Right forelimb (tissue), 1 donor: ENCODE measurements at regions not wholly inside any gene's neighbourhood (a gene's known extent, or its start where the extent isn't known, plus 50 kb on each side); places are given as distances from the start of the nearest gene placed in this dataset.

Source experiments
- DNase-seq: peaks from one replicate; pipeline ENCODE4 v3.0.0-alpha.2; 2018

GRCh38 chr5:109945723-109946480 lies 256.2 kb downstream of the MAN2A1 start:
- DNase-seq: no peak

DNA sequence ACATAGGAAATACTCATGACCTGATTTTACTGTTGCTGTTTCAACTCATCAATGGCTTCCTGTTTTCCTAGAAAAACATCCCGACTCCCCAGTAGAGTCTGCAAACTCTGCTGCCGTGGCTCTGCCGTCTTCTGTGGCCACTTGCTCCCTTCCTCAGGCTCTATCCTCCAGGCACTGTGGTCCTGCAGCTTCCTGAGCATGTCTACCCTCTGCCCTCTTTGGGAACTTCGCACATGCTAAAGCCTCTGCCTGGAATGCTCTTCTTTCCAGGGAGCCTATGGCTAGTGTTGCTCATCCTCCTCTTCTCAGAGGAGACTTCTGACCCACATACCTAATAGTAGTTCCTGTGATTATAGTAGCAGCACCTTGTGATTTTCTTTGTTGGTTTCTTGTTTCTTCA lies 256.9 kb downstream of the MAN2A1 start:
- no peak for DNase-seq

DNA sequence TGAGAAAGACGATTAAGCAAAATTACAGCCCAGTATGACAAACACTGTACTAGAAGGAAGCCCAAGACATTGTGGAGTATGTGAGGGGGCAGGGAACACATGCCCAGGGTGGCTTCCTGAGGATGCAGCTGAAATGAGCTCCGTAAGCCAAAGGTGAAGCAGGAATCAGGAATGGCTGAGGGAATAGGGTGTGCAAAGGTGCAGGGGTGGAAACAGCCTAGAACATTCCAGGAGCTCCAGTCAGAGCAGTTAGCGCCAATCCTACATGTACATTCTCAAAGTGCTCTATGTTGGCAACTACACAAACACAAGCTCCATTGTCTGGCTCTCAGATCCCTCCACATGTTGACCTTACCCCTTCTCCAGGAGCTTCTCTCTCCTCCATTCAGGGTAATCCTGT lies 257.9 kb downstream of the MAN2A1 start:
- no peak for DNase-seq

GRCh38 chr5:109950634-109951033 lies 260.9 kb downstream of the MAN2A1 start:
- no peak for DNase-seq

GRCh38 chr5:109951348-109951747 lies 261.6 kb downstream of the MAN2A1 start:
- DNase-seq: no peak

DNA sequence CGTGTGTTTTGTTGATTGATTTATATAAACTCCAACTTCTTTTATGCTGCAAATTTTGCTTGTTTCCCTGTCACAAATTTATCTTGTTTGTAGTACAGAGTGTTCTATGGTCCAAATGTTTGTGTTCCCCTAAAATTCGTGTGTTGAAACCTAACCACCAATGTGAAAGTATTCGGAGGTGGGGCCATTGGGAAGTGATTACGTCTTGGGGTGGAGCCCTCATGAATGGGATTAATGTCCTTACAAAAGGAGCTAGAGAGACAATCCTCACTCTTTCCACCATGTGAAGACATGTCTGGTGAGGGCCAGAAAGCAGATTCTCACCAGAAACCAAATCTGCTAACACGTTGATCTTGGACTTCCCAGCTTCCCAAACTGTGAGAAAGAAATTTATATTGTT lies 262.0 kb downstream of the MAN2A1 start:
- DNase-seq: no peak

GRCh38 chr5:109953761-109954160 lies 264.0 kb downstream of the MAN2A1 start:
- no peak for DNase-seq

DNA sequence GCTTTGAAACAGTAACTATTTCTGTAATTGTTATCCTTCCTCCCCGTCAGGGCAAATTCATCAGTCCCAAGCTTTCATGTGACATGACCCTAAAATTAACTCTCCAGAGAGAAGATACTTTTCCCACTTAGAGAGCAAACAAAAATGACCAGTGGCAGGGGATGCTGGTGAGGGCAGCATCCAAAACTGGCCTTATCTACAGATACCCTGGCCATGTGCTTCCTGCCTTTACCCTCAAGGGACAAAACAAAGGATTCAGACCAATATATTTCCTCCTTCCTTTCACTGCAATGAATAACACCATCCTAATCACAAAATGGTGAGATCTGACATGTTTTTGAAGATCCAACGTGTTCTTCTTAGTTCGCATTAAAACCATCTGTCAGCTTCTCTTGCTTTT lies 267.2 kb downstream of the MAN2A1 start:
- no peak for DNase-seq

DNA sequence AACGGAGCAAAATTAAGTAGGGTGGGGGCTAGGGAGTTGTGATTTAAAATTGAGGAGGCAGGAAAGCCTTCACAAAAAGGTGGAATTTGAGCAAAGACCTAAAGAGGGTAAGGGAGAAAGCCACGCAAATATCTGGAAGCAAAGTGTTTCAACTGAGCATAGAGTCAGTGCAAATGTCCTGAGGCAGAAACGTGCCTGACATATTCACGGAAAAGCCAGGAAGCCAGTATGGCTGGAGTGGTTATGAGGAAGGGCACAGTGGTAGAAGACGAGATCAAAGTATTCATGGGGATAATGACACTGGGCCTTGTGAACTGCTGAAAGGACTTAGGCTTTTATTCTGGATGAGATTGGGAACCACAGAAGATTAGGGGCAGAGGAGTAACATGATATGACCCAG lies 268.4 kb downstream of the MAN2A1 start:
- no peak for DNase-seq

GRCh38 chr5:109959652-109960051 lies 269.9 kb downstream of the MAN2A1 start:
- no peak for DNase-seq

GRCh38 chr5:109961751-109962150 lies 272.0 kb downstream of the MAN2A1 start:
- DNase-seq: no peak

DNA sequence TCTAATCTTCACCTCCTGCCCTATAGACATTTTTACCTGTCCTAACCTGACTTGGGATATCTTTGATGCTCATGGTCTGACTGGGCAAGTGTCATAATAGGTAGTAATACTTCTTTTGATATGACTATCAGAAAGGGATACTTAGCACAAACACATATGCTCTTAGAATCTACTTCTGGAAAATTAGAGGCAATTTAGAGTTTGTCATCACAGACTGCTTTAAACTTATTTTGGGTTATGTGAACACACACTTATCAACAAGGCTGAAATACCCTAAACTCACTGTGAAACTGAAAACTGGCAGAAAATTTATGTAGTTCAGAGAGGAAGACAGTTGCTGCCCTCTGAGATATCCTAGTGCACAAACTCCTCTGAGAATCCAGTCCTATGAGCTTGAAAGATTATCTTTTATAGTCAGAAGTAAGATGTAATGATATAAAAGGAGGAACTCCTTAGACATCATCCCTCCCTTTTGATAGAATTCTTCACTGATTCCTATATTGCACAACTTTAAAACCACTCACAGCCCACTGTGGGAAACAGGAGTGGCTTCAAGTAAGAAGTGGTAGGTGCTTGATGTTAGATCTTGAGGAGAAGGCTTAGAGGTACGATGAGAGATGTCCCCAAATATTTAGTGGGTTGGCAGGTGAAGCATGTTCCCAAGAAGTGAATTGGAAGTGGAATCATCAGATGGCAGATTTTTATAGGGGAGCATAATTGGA lies 273.3 kb downstream of the MAN2A1 start:
- no peak for DNase-seq

DNA sequence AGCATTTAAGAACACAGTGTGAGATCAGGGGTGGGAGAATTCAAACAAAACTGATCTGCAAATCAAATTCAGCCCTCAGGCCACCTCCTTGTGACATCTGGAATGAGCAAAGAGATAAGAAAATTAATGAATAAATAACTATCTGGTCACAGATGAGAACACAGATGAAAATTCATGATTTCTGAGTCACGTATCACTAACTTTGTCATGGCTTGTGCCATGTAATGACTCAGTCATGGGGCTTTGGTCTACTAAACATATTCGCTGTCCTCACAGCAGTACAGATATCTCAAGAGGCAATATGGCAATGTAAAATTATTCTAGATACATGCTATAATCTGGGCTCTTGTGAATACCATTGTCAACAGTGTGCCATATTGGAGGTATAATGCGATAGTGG lies 274.4 kb downstream of the MAN2A1 start:
- DNase-seq: no peak

DNA sequence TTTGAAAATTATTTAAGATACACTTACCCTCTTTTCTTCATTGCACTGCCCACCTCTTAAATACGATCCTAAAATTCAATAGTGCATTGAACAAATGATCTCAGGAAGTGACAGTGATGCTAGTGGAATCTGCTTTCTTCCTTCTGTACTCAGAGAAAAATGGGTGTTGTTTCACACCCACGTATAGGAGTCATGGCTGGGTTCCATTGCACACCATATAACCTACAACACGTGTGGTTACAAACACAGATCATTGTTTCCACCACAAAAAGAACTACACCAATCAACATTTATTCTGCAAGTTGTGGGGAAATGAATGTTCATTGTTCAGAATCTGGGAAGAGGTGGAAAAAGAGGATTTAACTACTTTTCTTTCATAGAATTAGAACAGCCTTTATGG lies 275.9 kb downstream of the MAN2A1 start:
- no peak for DNase-seq

- DNase-seq: no peak
Observed at GRCh38 chr5:109971968-109972367, 282.2 kb downstream of the MAN2A1 start.

DNA sequence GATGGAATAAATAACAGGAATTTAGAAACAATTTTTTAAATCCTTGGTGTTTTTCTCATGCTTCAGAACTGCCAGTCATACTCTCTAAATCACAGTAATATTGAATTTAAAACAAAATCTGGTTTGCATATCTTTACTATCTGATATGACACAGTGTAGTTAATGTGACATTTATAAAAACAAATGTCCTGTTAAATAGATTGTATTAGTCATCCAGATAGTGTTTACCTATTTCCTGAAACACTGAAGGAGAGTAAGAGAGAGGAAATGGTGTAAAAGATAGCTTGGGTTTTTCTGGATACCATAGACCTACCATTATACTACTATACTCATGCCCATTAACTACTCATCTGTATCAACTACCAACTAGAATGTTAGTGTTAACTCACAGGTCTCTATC lies 292.3 kb downstream of the MAN2A1 start:
- DNase-seq: no peak

DNA sequence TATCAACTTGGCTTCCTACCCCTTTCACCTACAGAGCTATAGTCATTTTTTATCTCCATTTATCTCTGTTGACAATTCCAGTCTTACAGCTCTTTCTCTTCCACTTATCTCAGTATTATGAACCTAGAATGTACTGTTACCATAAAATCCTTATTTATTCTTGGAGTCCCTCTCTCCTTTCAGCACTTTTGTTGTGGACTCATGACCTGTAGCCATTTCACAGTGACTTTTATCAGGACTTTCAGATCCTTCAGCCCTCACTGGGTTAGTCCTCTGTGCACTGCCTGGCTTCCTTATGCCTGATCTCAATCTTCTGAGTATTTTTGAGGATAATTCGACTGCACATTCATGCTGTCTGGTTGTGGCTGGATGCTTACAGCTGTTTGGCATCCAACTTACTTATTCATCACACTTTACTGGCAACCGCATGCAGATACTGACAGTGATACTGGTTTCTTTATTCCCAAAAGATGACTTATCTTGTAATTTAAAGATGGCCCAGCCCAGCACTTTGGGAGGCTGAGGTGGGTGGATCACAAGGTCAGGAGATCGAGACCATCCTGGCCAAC lies 293.3 kb downstream of the MAN2A1 start:
- no peak for DNase-seq

DNA sequence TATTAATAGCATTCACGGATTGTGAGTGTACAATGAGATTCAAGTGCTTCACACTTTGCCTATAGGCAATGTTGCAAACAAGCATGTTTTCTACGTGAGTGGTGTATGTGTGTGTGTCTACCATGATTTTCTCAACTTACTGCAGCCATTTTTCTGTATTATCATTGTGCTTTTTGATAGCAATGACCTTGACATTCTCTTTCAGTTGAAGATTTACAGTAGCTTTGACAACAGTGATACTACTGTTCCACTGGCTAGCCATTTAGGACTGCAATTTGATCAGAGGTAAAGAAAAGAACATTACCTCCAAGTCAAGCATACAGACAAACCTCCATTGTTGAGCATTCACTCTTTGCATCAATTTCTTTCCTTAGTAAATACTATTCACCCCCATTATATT lies 297.0 kb downstream of the MAN2A1 start:
- no peak for DNase-seq

DNA sequence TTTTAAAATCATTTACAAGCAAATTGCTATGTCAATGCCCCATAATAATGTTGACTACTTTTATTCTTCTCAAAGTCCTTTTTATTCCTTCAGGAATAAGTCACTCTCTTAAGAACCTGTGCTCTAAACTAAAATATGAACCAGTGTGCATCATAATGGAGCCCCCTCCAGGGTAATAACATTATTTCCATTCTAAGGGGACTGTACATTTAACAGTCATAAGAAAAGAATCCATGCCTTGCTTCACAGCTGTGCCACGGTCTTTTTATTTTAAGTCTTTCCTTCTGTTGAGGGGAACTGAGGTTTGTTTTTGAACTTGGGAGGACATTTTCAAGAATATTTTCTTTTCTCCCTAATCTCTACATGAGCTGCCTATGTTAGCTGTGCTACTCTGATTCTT lies 297.6 kb downstream of the MAN2A1 start:
- no peak for DNase-seq

- no peak for DNase-seq
Observed at GRCh38 chr5:109987970-109988369, 298.2 kb downstream of the MAN2A1 start.

DNA sequence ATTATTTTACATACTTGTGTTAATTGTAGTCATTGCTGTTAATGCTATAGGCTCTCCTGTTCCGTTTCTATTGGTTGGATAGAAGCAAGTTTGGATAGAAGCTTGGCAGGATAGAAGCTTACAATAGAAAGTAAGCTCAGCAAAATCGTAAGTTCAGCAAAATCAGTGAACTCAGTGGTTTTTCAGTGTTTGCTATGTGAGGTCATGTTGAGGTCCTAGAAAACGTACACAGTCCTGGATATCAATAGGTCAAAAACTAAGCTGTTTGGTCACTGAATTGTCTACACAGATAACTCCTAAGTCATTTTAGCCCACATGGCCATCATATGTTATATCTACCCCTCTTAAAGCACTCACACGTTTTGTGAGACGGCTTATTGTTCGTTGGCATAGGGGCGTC lies 299.4 kb downstream of the MAN2A1 start:
- DNase-seq: no peak

GRCh38 chr5:109989994-109990722 lies 300.4 kb downstream of the MAN2A1 start:
- DNase-seq: no peak

DNA sequence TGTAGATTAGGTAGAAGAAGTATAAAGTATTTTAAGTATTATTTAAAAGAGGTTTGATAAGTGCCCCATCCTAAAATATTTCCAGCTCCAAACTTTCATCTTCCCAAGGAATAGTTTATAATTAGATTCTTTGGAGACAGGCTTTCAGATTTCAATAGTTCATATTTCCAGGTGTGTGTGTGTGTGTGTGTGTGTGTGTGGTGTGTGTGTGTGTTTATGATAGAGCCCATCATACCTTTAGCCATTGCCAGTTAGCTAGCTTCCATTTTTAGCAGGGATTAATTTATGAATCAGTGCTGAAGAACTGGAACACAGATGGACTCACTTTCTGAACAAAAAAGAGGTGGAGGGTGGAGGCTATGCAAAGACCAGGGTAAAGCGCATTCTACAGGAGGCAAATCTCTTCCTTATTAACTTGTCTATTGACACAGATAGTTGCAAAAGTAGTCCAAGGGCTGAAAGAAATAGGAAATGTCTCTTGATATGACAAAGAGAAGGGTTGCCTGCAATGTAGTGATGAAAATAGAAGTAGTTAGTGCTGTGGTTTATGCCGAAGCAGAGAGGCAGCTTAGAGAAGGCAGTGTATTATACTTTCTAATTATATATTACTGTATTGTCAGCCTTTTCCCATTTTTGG lies 301.1 kb downstream of the MAN2A1 start:
- DNase-seq: no peak
